ENCODE measurements at regions not wholly inside any gene's neighbourhood (a gene's known extent, or its start where the extent isn't known, plus 50 kb on each side); places are given as distances from the start of the nearest gene placed in this dataset.
"Not testable (repeated sequence)": the region's sequence is repeated elsewhere in the genome, so short reads cannot be mapped to it uniquely, and the experiment has no call there.

- H3K36me3 ChIP-seq: no peaks in the 10 kb centered on the region
- no peaks in the 10 kb centered on the region for H3K4me1 ChIP-seq
- no peak for DNase-seq
- TF ChIP-seq CTCF (IDR thresholded peaks at IDR 0.05): no peak
- no peak overlapping the region for H3K4me3 ChIP-seq
- intact Hi-C loops (cut with DNase I; ENCODE audit: low total_unique reads): loop anchor here (10.0 kb wide), 1 partner anchor 72 kb away; no protein-coding TSS in a partner anchor
- H3K27me3 ChIP-seq: no peaks in the 10 kb centered on the region
- H3K27ac ChIP-seq: no peak overlapping the region
- no peaks in the 10 kb centered on the region for H3K9me3 ChIP-seq
These were observed 674.0 kb upstream of the SOX9 start for GRCh38 chr17:71446645-71447437.

GRCh38 chr17:71447644-71448043 lies 673.2 kb upstream of the SOX9 start:
- Histone ChIP-seq H3K4me1 (no peaks in the 10 kb centered on the region), H3K9me3 (no peaks in the 10 kb centered on the region), H3K4me3 (no peak overlapping the region), H3K36me3 (no peaks in the 10 kb centered on the region), H3K27me3 (no peaks in the 10 kb centered on the region), H3K27ac (no peak overlapping the region)
- intact Hi-C loops (cut with DNase I; ENCODE audit: low total_unique reads): loop anchor here (10.0 kb wide), 1 partner anchor 73 kb away; no protein-coding TSS in a partner anchor
- no peak for DNase-seq
- no peak for TF ChIP-seq CTCF (IDR thresholded peaks at IDR 0.05)

GRCh38 chr17:71450657-71451056 lies 670.2 kb upstream of the SOX9 start:
- H3K27me3 ChIP-seq; H3K4me1 ChIP-seq; H3K36me3 ChIP-seq; intact Hi-C loops (cut with DNase I; ENCODE audit: low total_unique reads); H3K9me3 ChIP-seq; H3K27ac ChIP-seq; DNase-seq; H3K4me3 ChIP-seq: not testable (repeated sequence)

- intact Hi-C loops (cut with DNase I; ENCODE audit: low total_unique reads): no loop called here
- H3K27ac ChIP-seq: no peak overlapping the region
These were observed 666.9 kb upstream of the SOX9 start for GRCh38 chr17:71453876-71454422.

GRCh38 chr17:71455219-71455618 lies 665.6 kb upstream of the SOX9 start:
- H3K4me3 ChIP-seq: no peak overlapping the region
- no peaks in the 10 kb centered on the region for H3K9me3 ChIP-seq
- no peaks in the 10 kb centered on the region for H3K4me1 ChIP-seq
- no peaks in the 10 kb centered on the region for H3K27me3 ChIP-seq
- intact Hi-C loops (cut with DNase I; ENCODE audit: low total_unique reads): no loop called here
- no peak for DNase-seq
- H3K27ac ChIP-seq: no peak overlapping the region
- TF ChIP-seq CTCF (IDR thresholded peaks at IDR 0.05): no peak
- H3K36me3 ChIP-seq: no peaks in the 10 kb centered on the region

More at GRCh38 chr17:71453876-71454422, 666.9 kb upstream of the SOX9 start:
- H3K27me3 ChIP-seq: no peaks in the 10 kb centered on the region
- DNase-seq: no peak
- H3K36me3 ChIP-seq: no peaks in the 10 kb centered on the region
- no peak overlapping the region for H3K4me3 ChIP-seq
- H3K4me1 ChIP-seq: no peaks in the 10 kb centered on the region
- H3K9me3 ChIP-seq: no peaks in the 10 kb centered on the region
- no peak for TF ChIP-seq CTCF (IDR thresholded peaks at IDR 0.05)

GRCh38 chr17:71458322-71458721 lies 662.5 kb upstream of the SOX9 start:
- no peaks in the 10 kb centered on the region for H3K4me1 ChIP-seq
- intact Hi-C loops (cut with DNase I; ENCODE audit: low total_unique reads): no loop called here
- H3K27me3 ChIP-seq: no peaks in the 10 kb centered on the region
- TF ChIP-seq CTCF (IDR thresholded peaks at IDR 0.05): no peak
- no peaks in the 10 kb centered on the region for H3K9me3 ChIP-seq
- DNase-seq: no peak
- no peak overlapping the region for H3K4me3 ChIP-seq
- H3K27ac ChIP-seq: no peak overlapping the region
- no peaks in the 10 kb centered on the region for H3K36me3 ChIP-seq

Data from tibial artery (tissue), 4 donors.